MM.1S (cell line): ENCODE measurements at regions not wholly inside any gene's neighbourhood (a gene's known extent, or its start where the extent isn't known, plus 50 kb on each side); places are given as distances from the start of the nearest gene placed in this dataset.

Experiments used
- EZH2 ChIP-seq: fragments of 300-600 bp; sonication (generic); optimal IDR thresholded peaks from 2 replicates; pipeline ENCODE3; 2017; ENCODE audit warnings: low read depth, mild to moderate bottlenecking, antibody characterized with exemption, low read length, mixed read lengths
- EZH2phosphoT487 ChIP-seq: fragments of 300-600 bp; sonication (generic); IDR thresholded peaks from 2 replicates; pipeline ENCODE4 v1.6.1; 2018; ENCODE audit warnings: antibody characterized with exemption, low read length
- TF ChIP-seq, protein P1 (sequence below): fragments of 300-600 bp; sonication (generic); IDR thresholded peaks from 2 replicates; pipeline ENCODE4 v1.5.1; 2016; ENCODE audit warnings: antibody characterized with exemption, low read length, mixed read lengths

DNA sequence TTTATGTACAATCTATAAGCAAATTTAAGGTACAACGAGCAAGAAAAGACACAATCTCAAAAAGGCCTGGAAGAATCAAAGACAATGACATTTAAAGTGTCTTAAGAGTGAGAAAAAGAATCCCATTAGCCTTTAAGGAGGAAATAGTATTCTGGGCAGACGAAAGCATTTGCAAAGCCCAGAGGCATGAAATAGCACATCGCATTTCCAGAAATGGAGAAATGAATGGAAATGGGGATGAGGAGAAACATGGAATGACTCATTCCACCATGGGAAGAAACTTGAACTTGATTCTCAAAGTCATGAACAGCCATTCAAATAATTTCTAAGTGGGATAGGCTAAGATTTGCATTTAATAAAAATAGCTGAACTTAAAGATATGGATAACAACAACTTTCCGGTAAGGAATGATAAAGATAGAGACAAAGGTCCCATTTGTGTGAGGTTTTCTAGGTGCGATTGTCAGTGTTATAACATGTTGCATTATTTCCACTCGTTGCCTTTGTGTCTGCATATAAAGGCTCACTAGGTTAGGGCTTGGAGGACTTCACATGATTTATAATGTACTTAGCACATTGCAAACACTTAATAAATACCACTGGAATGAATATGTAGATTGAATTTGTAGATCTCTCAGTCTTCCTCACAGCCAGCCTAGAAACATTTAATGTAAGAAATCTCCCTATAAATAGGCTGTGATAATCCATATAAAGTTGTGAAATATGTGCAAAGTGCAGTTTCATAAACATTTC lies 310.3 kb upstream of the KLF6 start:
- TF ChIP-seq, protein P1, sequence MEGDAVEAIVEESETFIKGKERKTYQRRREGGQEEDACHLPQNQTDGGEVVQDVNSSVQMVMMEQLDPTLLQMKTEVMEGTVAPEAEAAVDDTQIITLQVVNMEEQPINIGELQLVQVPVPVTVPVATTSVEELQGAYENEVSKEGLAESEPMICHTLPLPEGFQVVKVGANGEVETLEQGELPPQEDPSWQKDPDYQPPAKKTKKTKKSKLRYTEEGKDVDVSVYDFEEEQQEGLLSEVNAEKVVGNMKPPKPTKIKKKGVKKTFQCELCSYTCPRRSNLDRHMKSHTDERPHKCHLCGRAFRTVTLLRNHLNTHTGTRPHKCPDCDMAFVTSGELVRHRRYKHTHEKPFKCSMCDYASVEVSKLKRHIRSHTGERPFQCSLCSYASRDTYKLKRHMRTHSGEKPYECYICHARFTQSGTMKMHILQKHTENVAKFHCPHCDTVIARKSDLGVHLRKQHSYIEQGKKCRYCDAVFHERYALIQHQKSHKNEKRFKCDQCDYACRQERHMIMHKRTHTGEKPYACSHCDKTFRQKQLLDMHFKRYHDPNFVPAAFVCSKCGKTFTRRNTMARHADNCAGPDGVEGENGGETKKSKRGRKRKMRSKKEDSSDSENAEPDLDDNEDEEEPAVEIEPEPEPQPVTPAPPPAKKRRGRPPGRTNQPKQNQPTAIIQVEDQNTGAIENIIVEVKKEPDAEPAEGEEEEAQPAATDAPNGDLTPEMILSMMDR: no peak
- TF ChIP-seq EZH2 (no peak), EZH2phosphoT487 (no peak)
